GM20000 (cell line): ENCODE measurements at regions not wholly inside any gene's neighbourhood (a gene's known extent, or its start where the extent isn't known, plus 50 kb on each side); places are given as distances from the start of the nearest gene placed in this dataset.
"Not testable (repeated sequence)": the region's sequence is repeated elsewhere in the genome, so short reads cannot be mapped to it uniquely, and the experiment has no call there.

Experiments
- DNase-seq: peaks from one replicate; pipeline ENCODE4 v3.0.0; 2012; ENCODE audit warnings: low spot score
- TF ChIP-seq, protein P1 (sequence below): IDR thresholded peaks from 2 replicates; pipeline ENCODE4 v1.5.1; 2012; ENCODE audit warnings: mild to moderate bottlenecking, control low read depth; ENCODE audit errors: extremely low read depth, missing control alignments

DNA sequence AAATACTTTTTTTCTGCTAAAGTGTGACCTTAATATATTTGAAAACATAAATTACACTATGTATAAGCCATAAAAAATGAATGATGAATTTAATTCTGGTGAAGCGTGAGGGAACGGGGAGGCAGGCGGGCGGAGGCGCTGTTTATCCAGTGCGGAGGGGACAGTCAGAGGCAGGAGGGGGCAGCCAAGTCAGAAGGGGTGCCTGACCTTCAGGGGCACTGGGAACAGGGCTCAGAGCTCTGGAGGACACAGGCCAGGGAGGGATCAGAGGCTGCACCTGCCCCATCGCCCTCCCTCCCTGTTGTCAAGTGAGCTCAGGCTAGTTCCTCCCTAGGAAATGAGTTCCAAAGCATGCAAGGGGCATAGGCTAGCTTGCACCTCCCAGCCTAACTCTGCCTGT is 82.0 kb upstream of the CASZ1 start:
- TF ChIP-seq, protein P1, sequence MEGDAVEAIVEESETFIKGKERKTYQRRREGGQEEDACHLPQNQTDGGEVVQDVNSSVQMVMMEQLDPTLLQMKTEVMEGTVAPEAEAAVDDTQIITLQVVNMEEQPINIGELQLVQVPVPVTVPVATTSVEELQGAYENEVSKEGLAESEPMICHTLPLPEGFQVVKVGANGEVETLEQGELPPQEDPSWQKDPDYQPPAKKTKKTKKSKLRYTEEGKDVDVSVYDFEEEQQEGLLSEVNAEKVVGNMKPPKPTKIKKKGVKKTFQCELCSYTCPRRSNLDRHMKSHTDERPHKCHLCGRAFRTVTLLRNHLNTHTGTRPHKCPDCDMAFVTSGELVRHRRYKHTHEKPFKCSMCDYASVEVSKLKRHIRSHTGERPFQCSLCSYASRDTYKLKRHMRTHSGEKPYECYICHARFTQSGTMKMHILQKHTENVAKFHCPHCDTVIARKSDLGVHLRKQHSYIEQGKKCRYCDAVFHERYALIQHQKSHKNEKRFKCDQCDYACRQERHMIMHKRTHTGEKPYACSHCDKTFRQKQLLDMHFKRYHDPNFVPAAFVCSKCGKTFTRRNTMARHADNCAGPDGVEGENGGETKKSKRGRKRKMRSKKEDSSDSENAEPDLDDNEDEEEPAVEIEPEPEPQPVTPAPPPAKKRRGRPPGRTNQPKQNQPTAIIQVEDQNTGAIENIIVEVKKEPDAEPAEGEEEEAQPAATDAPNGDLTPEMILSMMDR: no peak

DNA sequence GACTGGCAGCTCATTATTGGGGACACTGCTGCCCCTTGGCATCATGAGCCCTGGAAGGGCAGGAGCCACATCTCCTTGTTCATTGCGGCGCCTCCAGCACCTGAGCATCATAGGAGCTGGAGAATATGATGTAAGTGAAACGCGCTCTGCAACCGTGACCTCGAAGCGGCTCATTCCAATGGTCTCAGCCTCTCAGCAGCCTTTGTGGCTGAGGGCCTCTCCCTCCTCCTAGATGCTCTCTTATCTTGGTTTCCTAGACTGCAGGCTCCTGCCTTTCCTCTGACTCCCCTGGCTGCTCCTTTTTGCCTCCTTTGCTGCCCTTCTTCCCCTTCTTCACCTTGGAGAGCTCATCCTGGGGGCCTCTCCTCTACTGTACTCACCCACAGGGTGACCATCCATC is 83.6 kb upstream of the CASZ1 start:
- DNase-seq: no peak
- TF ChIP-seq, protein P1: no peak

More for the DNA sequence above, 82.0 kb upstream of the CASZ1 start:
- no peak for DNase-seq

DNA sequence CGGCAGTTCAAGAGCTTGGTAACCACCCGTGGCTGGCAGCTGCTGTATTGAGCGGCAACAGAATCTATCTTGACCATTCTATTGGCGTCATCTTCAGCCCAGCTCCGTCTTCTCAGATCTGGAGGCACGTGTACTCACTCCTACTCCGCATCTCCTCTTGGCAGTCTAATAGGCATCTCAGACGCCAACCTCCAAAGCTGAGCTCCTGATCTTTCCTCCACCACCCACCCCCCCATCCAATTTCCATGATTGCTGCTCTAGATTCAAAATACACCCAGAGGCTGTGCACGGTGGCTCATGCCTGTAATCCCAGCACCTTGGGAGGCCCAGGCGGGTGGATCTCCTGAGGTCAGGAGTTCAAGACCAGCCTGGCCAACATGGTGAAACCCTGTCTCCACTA is 84.6 kb upstream of the CASZ1 start:
- TF ChIP-seq, protein P1: no peak
- no peak for DNase-seq

DNA sequence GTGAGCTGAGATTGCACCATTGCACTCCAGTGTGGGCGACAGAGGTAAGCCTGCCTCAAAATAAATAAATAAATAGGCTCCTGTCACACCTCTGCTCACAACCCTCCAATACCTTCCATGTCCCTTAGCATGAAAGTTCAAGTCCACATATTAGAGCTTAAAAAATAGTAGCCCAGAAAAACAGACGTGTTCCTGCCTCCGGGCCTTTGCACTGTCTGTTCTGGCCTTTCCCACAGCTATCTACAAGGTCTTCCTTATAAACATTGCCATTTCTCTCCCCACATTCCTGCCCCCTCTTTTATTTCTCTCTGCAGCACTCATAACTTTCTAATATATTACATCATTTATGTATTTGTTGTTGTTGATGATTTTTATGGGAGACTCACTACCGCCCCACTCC is 85.6 kb upstream of the CASZ1 start:
- TF ChIP-seq, protein P1: no peak
- no peak for DNase-seq

DNA sequence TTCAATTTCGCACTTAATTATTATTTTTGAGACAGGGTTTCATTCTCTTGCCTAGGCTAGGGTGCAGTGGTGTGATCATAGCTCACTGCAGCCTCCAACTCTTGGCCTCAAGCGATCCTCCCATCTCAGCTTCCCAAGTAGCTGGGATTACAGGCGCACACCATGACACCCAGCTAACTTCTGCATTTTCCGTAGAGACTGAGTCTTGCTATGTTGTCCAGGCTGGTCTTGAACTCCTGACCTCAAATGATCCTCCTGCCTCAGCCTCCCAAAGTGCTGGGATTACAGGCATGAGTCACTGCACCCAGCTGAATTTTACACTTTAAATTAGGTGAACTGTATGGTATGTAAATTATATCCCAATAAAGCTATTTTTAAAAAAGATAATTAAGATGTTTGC is 90.6 kb upstream of the CASZ1 start:
- not testable (repeated sequence) for DNase-seq

DNA sequence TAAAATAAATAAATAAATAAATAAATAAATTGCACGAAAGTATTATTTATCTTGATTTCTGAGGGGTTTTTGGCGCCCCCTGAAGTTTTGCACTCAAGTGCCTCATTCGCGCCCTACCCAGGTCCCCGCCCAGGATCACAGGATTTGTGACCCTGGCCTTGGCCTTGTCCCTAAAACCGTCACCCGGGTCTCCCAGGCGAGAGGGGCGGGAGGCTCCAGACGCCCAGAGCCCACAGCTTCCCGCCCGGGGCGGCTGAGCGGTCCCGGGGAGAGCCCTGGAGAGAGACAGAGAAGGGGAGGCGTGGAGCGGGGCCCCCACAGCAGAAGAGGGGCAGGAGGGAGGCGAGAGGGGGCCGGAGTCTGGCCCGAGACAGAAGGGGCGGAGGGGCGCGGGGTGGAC is 91.8 kb upstream of the CASZ1 start:
- TF ChIP-seq, protein P1: no peak
- DNase-seq: no peak

DNA sequence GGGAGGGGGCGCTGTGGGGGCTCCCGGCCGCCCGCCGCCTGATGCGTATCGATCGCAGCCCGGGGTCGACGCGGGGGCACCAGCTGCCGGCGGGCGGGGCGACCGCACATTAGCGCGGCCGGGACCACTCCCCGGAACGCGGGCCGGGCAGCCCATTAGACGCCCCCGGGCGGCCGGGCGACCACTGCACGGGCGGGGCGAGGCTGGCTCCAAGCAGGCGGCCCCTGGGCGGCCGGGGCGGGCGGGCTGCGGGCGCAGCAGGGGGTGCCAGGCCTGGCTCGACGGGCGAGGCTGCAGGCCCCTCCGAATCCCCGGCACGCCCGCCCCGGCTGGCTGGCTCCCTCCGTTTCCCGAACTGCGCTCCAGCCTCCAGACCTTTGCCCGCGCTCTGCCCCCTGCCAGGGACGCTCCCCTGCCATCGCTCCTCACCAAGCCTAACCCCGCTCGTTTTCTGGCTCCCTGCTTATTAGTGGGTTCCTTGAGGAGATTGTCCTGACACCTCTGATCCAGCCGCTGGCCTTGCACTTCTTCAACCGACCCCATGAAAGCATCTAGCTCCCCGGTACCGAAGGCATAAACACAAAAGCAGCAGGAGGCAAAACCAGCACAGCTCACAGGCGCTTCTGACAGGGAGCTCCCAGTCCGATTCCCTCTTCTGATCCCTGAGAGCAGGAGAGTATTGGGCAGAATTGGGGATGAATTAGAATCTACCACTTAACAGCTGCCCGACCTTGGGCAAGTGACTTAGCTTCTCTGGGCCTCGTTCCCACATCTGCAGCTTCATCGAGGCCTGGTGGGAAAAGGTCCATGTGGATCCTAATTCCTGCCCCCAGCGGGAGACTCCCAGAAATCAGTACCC is 92.6 kb upstream of the CASZ1 start:
- TF ChIP-seq, protein P1: no peak
- DNase-seq: no peak

DNA sequence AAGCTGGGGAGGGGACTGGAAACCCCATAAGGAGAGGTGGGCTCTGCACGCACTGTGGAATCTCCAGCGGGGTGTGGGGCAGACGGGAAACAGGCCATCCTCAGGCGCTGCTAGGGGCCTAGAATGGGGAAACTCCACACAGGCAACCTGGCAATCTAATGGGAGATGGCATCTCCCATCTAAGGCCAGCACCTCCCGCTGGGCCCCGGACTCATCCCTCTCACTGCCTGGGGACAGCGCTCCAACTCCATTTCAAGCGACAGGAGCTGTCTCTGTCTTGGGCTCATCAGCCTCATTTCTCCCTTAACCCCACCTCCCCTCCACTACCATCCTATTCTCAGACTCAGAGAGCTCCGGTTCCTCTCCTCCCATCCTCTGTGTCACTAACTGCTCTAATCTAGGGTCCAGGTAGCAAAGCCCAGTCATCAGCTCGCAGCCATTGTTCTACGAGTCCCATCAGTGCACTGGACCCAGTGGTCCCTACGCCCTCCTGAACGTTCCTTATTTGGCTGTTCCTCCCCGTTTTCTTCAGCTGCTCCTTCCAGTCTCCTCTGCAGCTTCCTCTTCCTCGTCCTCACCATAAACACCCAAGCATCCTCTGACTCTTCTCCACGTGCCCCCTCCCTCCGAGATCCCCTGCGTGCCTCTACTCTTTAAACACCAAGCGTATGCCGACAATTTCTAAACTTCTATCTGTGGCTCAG is 93.4 kb upstream of the CASZ1 start:
- DNase-seq: no peak
- TF ChIP-seq, protein P1: no peak
